ENCODE measurements at regions not wholly inside any gene's neighbourhood (a gene's known extent, or its start where the extent isn't known, plus 50 kb on each side); places are given as distances from the start of the nearest gene placed in this dataset.

- H3K9ac ChIP-seq (ENCODE audit: low read length in 2 of 2) = no peak overlapping the region
- H3K9me3 ChIP-seq (ENCODE audit: control insufficient read depth in 2 of 2, low read length in 2 of 2) = no peaks in the 10 kb centered on the region
- H3K36me3 ChIP-seq (ENCODE audit: control insufficient read depth in 2 of 2, insufficient read depth in 2 of 2, low read length in 2 of 2) = no peaks in the 10 kb centered on the region
- H3K4me1 ChIP-seq (ENCODE audit: control insufficient read depth, insufficient read depth, low read length) = no peaks in the 10 kb centered on the region
- no peak overlapping the region for H3K27ac ChIP-seq (ENCODE audit: low read length)
- H3K27me3 ChIP-seq (ENCODE audit: control insufficient read depth in 1 of 2, insufficient read depth in 2 of 2, low read length in 2 of 2) = no peaks in the 10 kb centered on the region
- H3K4me3 ChIP-seq (ENCODE audit: low read length in 2 of 2) = no peak overlapping the region
These were observed 126.1 kb downstream of the SEC14L1 start for GRCh38 chr17:77266891-77267341.

DNA sequence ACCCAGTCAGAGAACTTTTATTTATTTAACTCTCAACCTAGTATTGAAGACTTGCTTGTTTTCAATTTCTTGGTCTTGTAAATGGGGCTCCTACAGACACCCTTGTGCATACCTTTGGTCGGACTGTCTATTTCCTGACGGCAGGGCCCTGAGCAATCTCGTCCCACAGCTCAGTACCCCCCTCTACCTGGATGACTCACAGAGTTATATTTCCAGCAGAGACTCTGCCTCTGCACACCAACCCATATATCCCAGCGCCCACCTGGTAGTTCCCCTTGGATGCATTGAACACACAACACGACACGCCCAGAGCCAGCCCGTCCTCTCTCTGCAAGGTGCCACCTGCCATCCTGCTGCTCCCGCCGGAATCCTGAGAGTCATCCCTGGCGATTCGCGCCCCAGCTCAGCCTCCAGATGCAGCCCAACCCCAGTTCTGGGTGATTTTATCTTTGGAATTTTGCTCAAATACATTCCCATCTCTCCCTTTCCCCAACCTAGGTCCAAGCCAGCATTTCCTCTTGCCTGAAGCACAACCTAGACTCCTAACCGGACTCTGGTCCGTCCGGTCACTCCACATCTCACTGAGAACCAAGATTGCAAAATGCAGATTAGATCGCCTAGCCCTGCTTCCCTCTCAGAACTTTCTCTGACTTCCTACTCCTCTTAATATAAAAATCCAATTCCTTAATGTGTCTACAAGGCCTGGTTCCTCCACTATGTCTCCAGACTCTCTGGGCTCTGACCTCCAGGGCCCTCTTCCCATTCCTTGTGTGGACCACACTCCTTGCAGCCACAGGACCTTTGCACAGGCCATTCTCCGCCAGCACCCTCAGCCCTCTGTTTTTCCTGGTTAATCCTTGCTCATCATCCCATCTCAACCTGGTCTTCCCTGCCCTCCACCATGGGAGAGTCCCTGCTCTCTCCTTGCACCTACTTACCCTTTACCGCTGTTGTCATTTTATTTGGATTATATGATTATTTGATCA, 129.2 kb downstream of the SEC14L1 start:
- Histone ChIP-seq H3K4me3 (ENCODE audit: low read length in 2 of 2) (no peak overlapping the region), H3K9me3 (ENCODE audit: control insufficient read depth in 2 of 2, low read length in 2 of 2) (peaks cover 0 to 5% of the 10 kb centered on the region in 2 donors), H3K27me3 (ENCODE audit: control insufficient read depth in 1 of 2, insufficient read depth in 2 of 2, low read length in 2 of 2) (peaks cover 0 to 3% of the 10 kb centered on the region in 2 donors), H3K9ac (ENCODE audit: low read length in 2 of 2) (no peak overlapping the region), H3K36me3 (ENCODE audit: control insufficient read depth in 2 of 2, insufficient read depth in 2 of 2, low read length in 2 of 2) (no peaks in the 10 kb centered on the region), H3K4me1 (ENCODE audit: control insufficient read depth, insufficient read depth, low read length) (no peaks in the 10 kb centered on the region), H3K27ac (ENCODE audit: low read length) (no peak overlapping the region)

DNA sequence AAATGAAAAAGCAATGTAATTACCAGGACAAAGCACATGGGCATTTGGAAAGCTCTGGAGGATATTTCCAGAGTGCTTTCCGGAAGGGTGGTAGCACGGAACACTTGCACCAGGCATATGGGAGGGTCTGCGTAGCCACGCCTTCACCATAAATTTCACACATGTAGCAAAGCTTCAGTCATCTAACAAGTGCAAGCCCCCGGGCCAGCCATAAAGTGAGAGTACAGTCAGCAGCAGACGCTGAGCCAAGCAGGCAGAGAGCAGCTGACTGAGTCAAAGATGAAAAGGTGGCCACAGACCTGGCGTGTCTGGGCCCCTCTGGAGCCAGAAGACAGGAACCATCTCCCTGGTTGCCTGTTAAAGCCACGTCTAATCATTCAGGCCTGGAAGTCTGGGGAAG, 130.6 kb downstream of the SEC14L1 start:
- no peaks in the 10 kb centered on the region for H3K36me3 ChIP-seq (ENCODE audit: control insufficient read depth in 2 of 2, insufficient read depth in 2 of 2, low read length in 2 of 2)
- no peaks in the 10 kb centered on the region for H3K4me1 ChIP-seq (ENCODE audit: control insufficient read depth, insufficient read depth, low read length)
- peaks cover 0 to 5% of the 10 kb centered on the region in 2 donors for H3K9me3 ChIP-seq (ENCODE audit: control insufficient read depth in 2 of 2, low read length in 2 of 2)
- no peak overlapping the region for H3K4me3 ChIP-seq (ENCODE audit: low read length in 2 of 2)
- H3K27ac ChIP-seq (ENCODE audit: low read length) = no peak overlapping the region
- H3K27me3 ChIP-seq (ENCODE audit: control insufficient read depth in 1 of 2, insufficient read depth in 2 of 2, low read length in 2 of 2) = peaks cover 0 to 3% of the 10 kb centered on the region in 2 donors
- no peak overlapping the region for H3K9ac ChIP-seq (ENCODE audit: low read length in 2 of 2)

DNA sequence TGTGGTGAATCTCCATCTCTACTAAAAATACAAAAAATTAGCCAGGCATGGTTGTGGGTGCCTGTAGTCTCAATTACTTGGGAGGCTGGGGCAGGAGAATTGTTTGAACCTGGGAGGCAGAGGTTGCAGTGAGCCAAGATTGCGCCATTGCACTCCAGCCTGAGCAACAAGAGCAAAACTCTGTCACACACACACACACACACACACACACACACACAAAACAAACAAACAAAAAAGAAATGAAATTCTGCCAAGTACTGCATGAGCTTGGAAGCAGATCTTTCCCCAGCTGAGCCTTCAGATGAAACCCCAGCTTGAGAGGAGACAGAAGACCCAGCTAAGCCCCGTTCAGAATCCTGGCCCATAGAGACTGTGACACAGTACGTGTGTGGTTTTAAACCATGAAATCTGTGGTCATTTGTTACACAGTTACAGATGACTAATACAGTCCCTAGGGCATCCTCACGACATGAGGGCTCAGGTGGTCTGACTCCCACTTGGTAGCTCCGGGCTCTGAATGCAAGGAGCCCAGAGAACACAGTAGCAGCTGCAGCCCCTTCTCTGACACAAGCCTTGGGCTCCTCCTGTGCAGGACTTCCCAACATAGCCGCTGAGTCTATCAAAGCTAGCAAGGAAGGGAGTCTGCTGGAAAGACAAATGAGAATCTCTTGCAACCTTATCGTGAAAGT, 132.8 kb downstream of the SEC14L1 start:
- Histone ChIP-seq H3K9me3 (ENCODE audit: control insufficient read depth in 2 of 2, low read length in 2 of 2) (peaks cover 0 to 5% of the 10 kb centered on the region in 2 donors), H3K9ac (ENCODE audit: low read length in 2 of 2) (no peak overlapping the region), H3K27me3 (ENCODE audit: control insufficient read depth in 1 of 2, insufficient read depth in 2 of 2, low read length in 2 of 2) (peaks cover 0 to 3% of the 10 kb centered on the region in 2 donors), H3K4me1 (ENCODE audit: control insufficient read depth, insufficient read depth, low read length) (no peaks in the 10 kb centered on the region), H3K27ac (ENCODE audit: low read length) (no peak overlapping the region), H3K36me3 (ENCODE audit: control insufficient read depth in 2 of 2, insufficient read depth in 2 of 2, low read length in 2 of 2) (no peaks in the 10 kb centered on the region), H3K4me3 (ENCODE audit: low read length in 2 of 2) (no peak overlapping the region)

DNA sequence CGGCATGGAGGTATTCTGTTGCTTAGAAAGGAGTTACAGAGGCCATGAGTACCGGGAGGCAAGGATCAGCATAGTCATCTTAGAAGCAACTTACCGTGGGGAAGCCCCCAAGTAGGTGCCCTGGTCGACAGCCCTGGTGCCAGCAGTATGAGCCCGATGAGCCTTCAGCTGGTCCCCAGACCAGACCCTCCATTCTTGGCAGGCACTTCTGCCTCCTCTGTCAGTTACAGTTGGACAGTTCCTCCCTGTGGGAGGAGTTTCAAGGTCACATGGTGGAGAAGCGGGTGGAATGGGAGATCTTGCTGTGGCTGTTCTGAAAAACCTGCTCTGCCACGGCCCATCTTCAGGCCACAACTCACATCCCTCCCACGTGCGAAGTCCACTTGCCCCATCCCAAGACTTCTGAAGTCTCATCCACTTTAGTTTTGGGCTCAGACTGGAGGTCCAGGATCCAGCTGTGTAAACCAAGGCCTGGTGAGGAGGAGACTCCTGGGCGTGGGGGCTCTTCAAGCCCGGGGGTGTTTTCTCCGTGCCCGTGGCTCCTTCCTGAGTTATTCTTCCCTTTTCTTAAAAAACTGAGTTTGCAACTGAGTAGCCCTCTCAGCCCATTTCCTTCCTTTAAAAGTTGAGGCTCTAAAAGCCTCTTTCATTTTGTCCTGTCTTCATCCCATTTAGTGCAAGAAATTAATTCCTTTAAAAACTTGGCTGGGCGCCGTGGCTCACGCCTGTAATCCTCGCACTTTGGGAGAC, 133.5 kb downstream of the SEC14L1 start:
- Histone ChIP-seq H3K4me1 (ENCODE audit: control insufficient read depth, insufficient read depth, low read length) (no peaks in the 10 kb centered on the region), H3K9ac (ENCODE audit: low read length in 2 of 2) (no peak overlapping the region), H3K36me3 (ENCODE audit: control insufficient read depth in 2 of 2, insufficient read depth in 2 of 2, low read length in 2 of 2) (no peaks in the 10 kb centered on the region), H3K9me3 (ENCODE audit: control insufficient read depth in 2 of 2, low read length in 2 of 2) (peaks cover 0 to 5% of the 10 kb centered on the region in 2 donors), H3K27me3 (ENCODE audit: control insufficient read depth in 1 of 2, insufficient read depth in 2 of 2, low read length in 2 of 2) (peaks cover 0 to 3% of the 10 kb centered on the region in 2 donors), H3K4me3 (ENCODE audit: low read length in 2 of 2) (no peak overlapping the region), H3K27ac (ENCODE audit: low read length) (no peak overlapping the region)

DNA sequence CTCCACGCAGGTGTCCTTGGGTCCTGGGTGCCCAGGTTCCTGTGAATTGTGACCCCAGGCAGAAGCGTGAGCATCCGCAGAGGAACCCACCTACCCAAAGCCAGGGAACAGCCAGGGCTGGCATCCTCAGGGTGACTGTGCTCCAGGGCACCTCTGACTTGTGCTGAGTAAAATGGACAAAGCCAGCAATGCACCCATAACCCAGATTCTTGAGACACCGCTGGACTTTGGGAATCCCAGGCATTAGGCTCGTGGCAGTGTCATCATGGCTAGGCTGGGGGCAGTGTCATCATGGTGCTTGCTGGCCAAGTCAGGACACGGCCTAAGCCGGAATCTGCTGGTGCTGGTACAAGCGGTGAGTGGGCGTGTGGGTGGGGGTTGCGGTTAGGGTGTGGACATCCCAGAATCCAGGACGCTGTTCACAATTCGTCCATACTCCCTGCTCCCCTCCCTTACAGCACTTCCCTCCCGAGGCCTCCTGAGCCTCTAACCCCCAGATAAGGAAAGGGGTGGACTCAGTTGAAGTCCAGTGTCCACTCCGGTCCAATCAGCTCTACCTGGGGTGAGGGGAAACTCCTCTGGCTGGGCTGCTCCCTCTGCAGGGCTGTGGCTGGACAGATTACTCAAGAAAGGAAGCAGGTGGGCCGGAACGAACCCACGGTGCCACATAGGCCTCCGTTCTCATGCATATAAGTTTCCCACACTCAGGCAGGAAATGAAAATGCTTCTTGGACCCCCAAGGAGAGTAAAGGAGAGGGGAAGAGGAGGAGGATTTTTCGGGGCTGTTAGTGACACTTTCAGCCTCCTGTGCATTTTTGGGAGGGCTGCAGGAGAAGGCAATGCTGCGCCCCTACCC, 138.9 kb downstream of the SEC14L1 start:
- H3K9ac ChIP-seq (ENCODE audit: low read length in 2 of 2) = no peak overlapping the region
- H3K4me3 ChIP-seq (ENCODE audit: low read length in 2 of 2) = no peak overlapping the region
- peaks cover 16% of the 10 kb centered on the region for H3K4me1 ChIP-seq (ENCODE audit: control insufficient read depth, insufficient read depth, low read length)
- no peaks in the 10 kb centered on the region for H3K36me3 ChIP-seq (ENCODE audit: control insufficient read depth in 2 of 2, insufficient read depth in 2 of 2, low read length in 2 of 2)
- no peak overlapping the region for H3K27ac ChIP-seq (ENCODE audit: low read length)
- H3K9me3 ChIP-seq (ENCODE audit: control insufficient read depth in 2 of 2, low read length in 2 of 2) = no peaks in the 10 kb centered on the region
- H3K27me3 ChIP-seq (ENCODE audit: control insufficient read depth in 1 of 2, insufficient read depth in 2 of 2, low read length in 2 of 2) = peaks cover 0 to 8% of the 10 kb centered on the region in 2 donors

GRCh38 chr17:77280304-77281121, 139.7 kb downstream of the SEC14L1 start:
- Histone ChIP-seq H3K9ac (ENCODE audit: low read length in 2 of 2) (peak overlapping the region in 1 of 2 donors; percentile 33), H3K27ac (ENCODE audit: low read length) (no peak overlapping the region), H3K4me1 (ENCODE audit: control insufficient read depth, insufficient read depth, low read length) (peaks cover 18% of the 10 kb centered on the region), H3K27me3 (ENCODE audit: control insufficient read depth in 1 of 2, insufficient read depth in 2 of 2, low read length in 2 of 2) (peaks cover 0 to 8% of the 10 kb centered on the region in 2 donors), H3K9me3 (ENCODE audit: control insufficient read depth in 2 of 2, low read length in 2 of 2) (no peaks in the 10 kb centered on the region), H3K4me3 (ENCODE audit: low read length in 2 of 2) (peak overlapping the region in 1 of 2 donors; percentile 61), H3K36me3 (ENCODE audit: control insufficient read depth in 2 of 2, insufficient read depth in 2 of 2, low read length in 2 of 2) (no peaks in the 10 kb centered on the region)

DNA sequence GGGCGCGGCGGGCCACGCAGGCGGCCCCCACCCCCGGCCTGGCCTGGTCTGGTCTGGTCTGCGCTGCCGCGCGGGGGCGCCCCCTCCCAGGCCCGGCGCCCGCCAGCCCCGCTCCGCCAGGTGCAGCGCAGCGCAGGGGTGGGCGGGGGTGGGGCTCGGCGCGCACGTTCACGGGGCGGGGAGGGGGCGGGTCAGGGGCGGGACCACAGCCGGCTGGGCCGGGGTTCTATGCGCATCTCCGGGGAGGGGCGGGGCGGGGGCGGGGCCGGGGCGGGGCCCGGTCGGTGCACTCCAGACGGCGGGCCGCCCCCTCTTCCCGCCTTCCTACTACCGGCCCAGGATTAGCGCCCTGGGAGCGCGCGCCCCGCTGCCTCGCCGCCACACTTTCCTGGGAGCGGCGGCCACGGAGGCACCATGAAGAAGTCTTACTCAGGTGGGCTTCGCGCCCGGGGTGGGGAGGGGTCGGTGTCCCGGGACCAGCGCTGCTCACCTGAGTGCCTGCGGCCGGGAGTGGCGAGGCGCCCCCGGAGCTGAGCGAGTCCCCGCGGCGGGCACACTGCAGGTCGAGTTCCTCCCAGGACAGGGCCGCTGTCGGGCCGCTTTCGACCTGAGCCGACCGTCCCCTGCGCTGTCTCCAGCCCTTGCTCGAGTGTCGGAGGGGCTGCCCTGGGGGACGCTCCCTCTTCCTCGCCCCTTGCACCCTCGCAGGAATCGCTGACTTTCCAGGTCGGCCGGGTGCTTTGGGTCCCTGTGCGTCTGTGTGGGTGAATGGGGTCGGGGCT, 140.5 kb downstream of the SEC14L1 start:
- Histone ChIP-seq H3K4me3 (ENCODE audit: low read length in 2 of 2) (peak overlapping the region; percentile 25 to 70), H3K36me3 (ENCODE audit: control insufficient read depth in 2 of 2, insufficient read depth in 2 of 2, low read length in 2 of 2) (no peaks in the 10 kb centered on the region), H3K9me3 (ENCODE audit: control insufficient read depth in 2 of 2, low read length in 2 of 2) (no peaks in the 10 kb centered on the region), H3K4me1 (ENCODE audit: control insufficient read depth, insufficient read depth, low read length) (peaks cover 18% of the 10 kb centered on the region), H3K27me3 (ENCODE audit: control insufficient read depth in 1 of 2, insufficient read depth in 2 of 2, low read length in 2 of 2) (peaks cover 0 to 8% of the 10 kb centered on the region in 2 donors), H3K9ac (ENCODE audit: low read length in 2 of 2) (peak overlapping the region in 1 of 2 donors; percentile 13), H3K27ac (ENCODE audit: low read length) (no peak overlapping the region)

GRCh38 chr17:77281904-77282367, 141.2 kb downstream of the SEC14L1 start:
- H3K4me3 ChIP-seq (ENCODE audit: low read length in 2 of 2) = peak overlapping the region in 1 of 2 donors; percentile 70
- peak overlapping the region in 1 of 2 donors; percentile 13 for H3K9ac ChIP-seq (ENCODE audit: low read length in 2 of 2)
- peaks cover 0 to 8% of the 10 kb centered on the region in 2 donors for H3K27me3 ChIP-seq (ENCODE audit: control insufficient read depth in 1 of 2, insufficient read depth in 2 of 2, low read length in 2 of 2)
- no peaks in the 10 kb centered on the region for H3K36me3 ChIP-seq (ENCODE audit: control insufficient read depth in 2 of 2, insufficient read depth in 2 of 2, low read length in 2 of 2)
- H3K9me3 ChIP-seq (ENCODE audit: control insufficient read depth in 2 of 2, low read length in 2 of 2) = no peaks in the 10 kb centered on the region
- H3K27ac ChIP-seq (ENCODE audit: low read length) = no peak overlapping the region
- H3K4me1 ChIP-seq (ENCODE audit: control insufficient read depth, insufficient read depth, low read length) = peaks cover 22% of the 10 kb centered on the region
